ENCODE measurements at regions not wholly inside any gene's neighbourhood (a gene's known extent, or its start where the extent isn't known, plus 50 kb on each side); places are given as distances from the start of the nearest gene placed in this dataset.

GRCh38 chr2:126059379-126059778 is 596.6 kb upstream of the GYPC start:
- TF ChIP-seq, protein P1, sequence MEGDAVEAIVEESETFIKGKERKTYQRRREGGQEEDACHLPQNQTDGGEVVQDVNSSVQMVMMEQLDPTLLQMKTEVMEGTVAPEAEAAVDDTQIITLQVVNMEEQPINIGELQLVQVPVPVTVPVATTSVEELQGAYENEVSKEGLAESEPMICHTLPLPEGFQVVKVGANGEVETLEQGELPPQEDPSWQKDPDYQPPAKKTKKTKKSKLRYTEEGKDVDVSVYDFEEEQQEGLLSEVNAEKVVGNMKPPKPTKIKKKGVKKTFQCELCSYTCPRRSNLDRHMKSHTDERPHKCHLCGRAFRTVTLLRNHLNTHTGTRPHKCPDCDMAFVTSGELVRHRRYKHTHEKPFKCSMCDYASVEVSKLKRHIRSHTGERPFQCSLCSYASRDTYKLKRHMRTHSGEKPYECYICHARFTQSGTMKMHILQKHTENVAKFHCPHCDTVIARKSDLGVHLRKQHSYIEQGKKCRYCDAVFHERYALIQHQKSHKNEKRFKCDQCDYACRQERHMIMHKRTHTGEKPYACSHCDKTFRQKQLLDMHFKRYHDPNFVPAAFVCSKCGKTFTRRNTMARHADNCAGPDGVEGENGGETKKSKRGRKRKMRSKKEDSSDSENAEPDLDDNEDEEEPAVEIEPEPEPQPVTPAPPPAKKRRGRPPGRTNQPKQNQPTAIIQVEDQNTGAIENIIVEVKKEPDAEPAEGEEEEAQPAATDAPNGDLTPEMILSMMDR (IDR thresholded peaks at IDR 0.05): no peak
- TF ChIP-seq POLR2A (IDR thresholded peaks at IDR 0.05): no peak
